ENCODE measurements at regions not wholly inside any gene's neighbourhood (a gene's known extent, or its start where the extent isn't known, plus 50 kb on each side); places are given as distances from the start of the nearest gene placed in this dataset.

- TF ChIP-seq CTCF (IDR thresholded peaks at IDR 0.05) (no peak), ZFX (IDR thresholded peaks at IDR 0.05; ENCODE audit: borderline replicate concordance) (no peak)
Observed at GRCh38 chr5:56683733-56684132, 131.6 kb upstream of the MAP3K1 start.
